ENCODE measurements at regions not wholly inside any gene's neighbourhood (a gene's known extent, or its start where the extent isn't known, plus 50 kb on each side); places are given as distances from the start of the nearest gene placed in this dataset.

DNA sequence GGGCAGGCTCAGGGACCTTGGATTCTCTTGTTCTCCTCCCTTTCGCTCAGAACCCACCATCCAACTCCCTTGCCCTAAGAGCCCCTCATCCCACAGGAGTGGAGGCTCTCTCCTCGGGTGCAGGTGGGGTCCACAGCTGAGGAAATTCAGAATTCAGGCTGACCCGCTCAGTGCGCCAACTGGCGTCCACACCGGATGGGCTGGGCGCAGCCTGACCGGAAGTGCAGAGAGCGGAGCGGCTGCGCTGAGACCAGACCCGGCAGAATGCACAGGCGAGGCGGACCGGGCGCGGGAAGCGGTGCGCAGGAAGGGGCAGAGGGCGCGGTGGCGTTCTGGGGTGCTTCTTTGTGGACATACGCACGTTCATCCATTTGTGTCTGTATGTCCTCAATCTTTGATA is 210.4 kb upstream of the NDN start:
- intact Hi-C loops (cut with DNase I): no loop called here
- WGBS: 44% methylated on average over 20 of the region's 24 CpGs
- Histone ChIP-seq H3K4me1 (no peaks in the 10 kb centered on the region), H3K4me3 (peak overlapping the region; percentile 3 to 44 (median 16)), H3K36me3 (no peaks in the 10 kb centered on the region), H3K27ac (replicated peaks in 1 of 4) (no peak overlapping the region), H3K27me3 (peaks cover 0 to 4% (median 0%) of the 10 kb centered on the region in 4 donors), H3K9me3 (peaks cover 0 to 8% (median 3%) of the 10 kb centered on the region in 4 donors)
- no peak for DNase-seq (ENCODE audit: extremely low spot score)
- TF ChIP-seq, protein P1, sequence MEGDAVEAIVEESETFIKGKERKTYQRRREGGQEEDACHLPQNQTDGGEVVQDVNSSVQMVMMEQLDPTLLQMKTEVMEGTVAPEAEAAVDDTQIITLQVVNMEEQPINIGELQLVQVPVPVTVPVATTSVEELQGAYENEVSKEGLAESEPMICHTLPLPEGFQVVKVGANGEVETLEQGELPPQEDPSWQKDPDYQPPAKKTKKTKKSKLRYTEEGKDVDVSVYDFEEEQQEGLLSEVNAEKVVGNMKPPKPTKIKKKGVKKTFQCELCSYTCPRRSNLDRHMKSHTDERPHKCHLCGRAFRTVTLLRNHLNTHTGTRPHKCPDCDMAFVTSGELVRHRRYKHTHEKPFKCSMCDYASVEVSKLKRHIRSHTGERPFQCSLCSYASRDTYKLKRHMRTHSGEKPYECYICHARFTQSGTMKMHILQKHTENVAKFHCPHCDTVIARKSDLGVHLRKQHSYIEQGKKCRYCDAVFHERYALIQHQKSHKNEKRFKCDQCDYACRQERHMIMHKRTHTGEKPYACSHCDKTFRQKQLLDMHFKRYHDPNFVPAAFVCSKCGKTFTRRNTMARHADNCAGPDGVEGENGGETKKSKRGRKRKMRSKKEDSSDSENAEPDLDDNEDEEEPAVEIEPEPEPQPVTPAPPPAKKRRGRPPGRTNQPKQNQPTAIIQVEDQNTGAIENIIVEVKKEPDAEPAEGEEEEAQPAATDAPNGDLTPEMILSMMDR (IDR thresholded peaks at IDR 0.05): no peak
- TF ChIP-seq EP300 (IDR thresholded peaks at IDR 0.05) (no peak), POLR2AphosphoS5 (IDR thresholded peaks at IDR 0.05) (no peak), POLR2A (IDR thresholded peaks at IDR 0.05; ENCODE audit: low read depth) (no peak)

DNA sequence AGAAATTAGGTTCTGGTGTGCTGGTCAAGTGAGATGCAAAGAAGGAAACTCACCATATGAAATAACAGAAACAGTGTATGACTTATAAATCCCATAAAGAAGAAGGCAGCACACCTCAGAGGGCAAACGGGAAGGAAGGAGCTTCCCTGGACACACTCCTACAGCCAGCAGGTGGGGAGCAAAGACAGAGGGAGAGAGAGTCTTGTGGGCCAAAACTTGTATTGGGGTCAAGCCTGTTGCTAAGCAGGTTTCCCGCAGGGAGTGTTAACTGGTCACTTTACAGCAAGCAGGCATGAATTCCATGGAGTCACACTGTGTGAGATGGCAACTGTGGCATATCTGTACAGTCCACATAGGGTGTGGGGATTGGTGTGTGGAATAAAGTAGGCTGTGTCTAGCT is 222.9 kb upstream of the NDN start:
- TF ChIP-seq POLR2AphosphoS5 (IDR thresholded peaks at IDR 0.05) (no peak), POLR2A (IDR thresholded peaks at IDR 0.05; ENCODE audit: low read depth) (no peak), EP300 (IDR thresholded peaks at IDR 0.05) (no peak)
- TF ChIP-seq, protein P1 (IDR thresholded peaks at IDR 0.05): no peak
- no peak for DNase-seq (ENCODE audit: extremely low spot score)
- intact Hi-C loops (cut with DNase I): no loop called here
- Histone ChIP-seq H3K4me3 (no peak overlapping the region), H3K27ac (replicated peaks in 1 of 4) (no peak overlapping the region), H3K9me3 (no peaks in the 10 kb centered on the region), H3K36me3 (no peaks in the 10 kb centered on the region), H3K4me1 (no peaks in the 10 kb centered on the region), H3K27me3 (no peaks in the 10 kb centered on the region)
- 67% methylated on average over 2 of the region's 2 CpGs for WGBS

DNA sequence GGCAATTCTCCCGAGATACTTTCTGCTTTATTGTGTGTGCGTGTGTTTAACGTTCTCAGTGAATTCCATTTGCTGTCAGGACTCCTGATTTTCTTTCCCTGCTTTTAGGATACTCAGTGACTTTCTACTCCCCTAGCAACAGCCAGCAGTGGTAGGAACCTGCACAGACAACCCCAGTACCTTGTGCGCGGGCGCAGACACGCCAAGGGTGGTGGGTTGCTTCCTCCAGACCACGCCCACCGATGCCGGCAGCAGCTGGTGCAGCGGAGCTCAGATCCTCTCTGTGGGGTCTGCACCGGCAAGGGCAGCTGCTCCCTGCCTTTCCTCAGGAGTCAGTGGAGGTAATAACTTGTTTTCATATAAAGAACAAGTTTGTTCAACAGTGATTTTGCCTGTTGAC is 225.1 kb upstream of the NDN start:
- no peak for TF ChIP-seq EP300 (IDR thresholded peaks at IDR 0.05)
- no peak for TF ChIP-seq POLR2A (IDR thresholded peaks at IDR 0.05; ENCODE audit: low read depth)
- TF ChIP-seq, protein P1 (IDR thresholded peaks at IDR 0.05): no peak
- no peak for TF ChIP-seq POLR2AphosphoS5 (IDR thresholded peaks at IDR 0.05)
- peaks cover 0 to 2% (median 0%) of the 10 kb centered on the region in 4 donors for H3K27me3 ChIP-seq
- H3K4me1 ChIP-seq: no peaks in the 10 kb centered on the region
- H3K27ac ChIP-seq (replicated peaks in 1 of 4): no peak overlapping the region
- no peaks in the 10 kb centered on the region for H3K9me3 ChIP-seq
- intact Hi-C loops (cut with DNase I): no loop called here
- WGBS: 23% methylated on average over 12 of the region's 12 CpGs
- no peaks in the 10 kb centered on the region for H3K36me3 ChIP-seq
- DNase-seq (ENCODE audit: extremely low spot score): no peak
- no peak overlapping the region for H3K4me3 ChIP-seq

DNA sequence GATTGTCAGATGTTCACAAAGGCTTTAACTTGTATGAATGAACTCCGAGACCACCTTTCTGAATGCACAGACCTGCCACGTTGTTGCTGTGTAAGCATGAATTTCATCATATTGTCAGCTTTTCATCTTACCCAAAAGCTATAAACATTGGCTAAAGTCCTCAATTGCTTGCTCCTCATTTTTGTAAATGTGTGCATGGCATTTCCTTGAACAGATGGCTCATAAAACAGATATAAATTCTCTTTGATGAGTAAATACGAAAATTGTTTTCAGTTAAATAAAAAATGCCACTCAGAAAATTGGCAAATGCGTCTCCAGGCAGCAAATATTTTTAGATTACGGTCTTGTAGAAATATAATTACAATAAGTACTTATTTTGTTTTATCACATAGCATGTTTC is 226.0 kb upstream of the NDN start:
- no peak overlapping the region for H3K4me3 ChIP-seq
- TF ChIP-seq, protein P1 (IDR thresholded peaks at IDR 0.05): no peak
- TF ChIP-seq POLR2AphosphoS5 (IDR thresholded peaks at IDR 0.05) (no peak), POLR2A (IDR thresholded peaks at IDR 0.05; ENCODE audit: low read depth) (no peak), EP300 (IDR thresholded peaks at IDR 0.05) (no peak)
- H3K27me3 ChIP-seq: peaks cover 0 to 7% (median 0%) of the 10 kb centered on the region in 4 donors
- intact Hi-C loops (cut with DNase I): no loop called here
- H3K9me3 ChIP-seq: no peaks in the 10 kb centered on the region
- no peaks in the 10 kb centered on the region for H3K36me3 ChIP-seq
- no peak for DNase-seq (ENCODE audit: extremely low spot score)
- no peak overlapping the region for H3K27ac ChIP-seq (replicated peaks in 1 of 4)
- WGBS: 63% methylated on average over 5 of the region's 5 CpGs
- H3K4me1 ChIP-seq: no peaks in the 10 kb centered on the region

DNA sequence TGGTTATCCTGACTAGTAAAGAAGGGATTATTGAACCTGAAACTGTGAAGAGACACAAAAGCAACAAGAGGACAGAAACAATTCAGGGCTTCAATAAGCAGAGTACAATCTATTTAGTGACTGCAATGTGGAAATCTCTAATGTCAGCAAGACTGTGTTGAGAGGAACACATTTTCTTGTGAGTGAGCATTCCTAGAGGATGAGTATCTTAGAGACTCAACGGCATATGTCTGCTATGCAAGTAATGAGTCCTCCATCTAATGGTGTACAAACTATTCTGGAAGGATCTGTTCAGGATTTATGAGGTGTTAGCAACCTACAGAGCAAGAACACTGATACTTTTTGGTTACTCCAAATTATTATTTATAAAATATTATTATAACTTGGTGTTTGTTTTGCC is 226.5 kb upstream of the NDN start:
- no peak overlapping the region for H3K4me3 ChIP-seq
- H3K27me3 ChIP-seq: peaks cover 0 to 7% (median 0%) of the 10 kb centered on the region in 4 donors
- DNase-seq (ENCODE audit: extremely low spot score): no peak
- H3K36me3 ChIP-seq: no peaks in the 10 kb centered on the region
- intact Hi-C loops (cut with DNase I): no loop called here
- no peak overlapping the region for H3K27ac ChIP-seq (replicated peaks in 1 of 4)
- no peaks in the 10 kb centered on the region for H3K9me3 ChIP-seq
- TF ChIP-seq POLR2AphosphoS5 (IDR thresholded peaks at IDR 0.05) (no peak), EP300 (IDR thresholded peaks at IDR 0.05) (no peak), POLR2A (IDR thresholded peaks at IDR 0.05; ENCODE audit: low read depth) (no peak)
- TF ChIP-seq, protein P1 (IDR thresholded peaks at IDR 0.05): no peak
- 82% methylated on average over 1 of the region's 1 CpG for WGBS
- H3K4me1 ChIP-seq: no peaks in the 10 kb centered on the region

Data from esophagus muscularis mucosa (tissue), 4 donors.